ENCODE measurements at regions not wholly inside any gene's neighbourhood (a gene's known extent, or its start where the extent isn't known, plus 50 kb on each side); places are given as distances from the start of the nearest gene placed in this dataset.
"Not testable (repeated sequence)": the region's sequence is repeated elsewhere in the genome, so short reads cannot be mapped to it uniquely, and the experiment has no call there.

DNA sequence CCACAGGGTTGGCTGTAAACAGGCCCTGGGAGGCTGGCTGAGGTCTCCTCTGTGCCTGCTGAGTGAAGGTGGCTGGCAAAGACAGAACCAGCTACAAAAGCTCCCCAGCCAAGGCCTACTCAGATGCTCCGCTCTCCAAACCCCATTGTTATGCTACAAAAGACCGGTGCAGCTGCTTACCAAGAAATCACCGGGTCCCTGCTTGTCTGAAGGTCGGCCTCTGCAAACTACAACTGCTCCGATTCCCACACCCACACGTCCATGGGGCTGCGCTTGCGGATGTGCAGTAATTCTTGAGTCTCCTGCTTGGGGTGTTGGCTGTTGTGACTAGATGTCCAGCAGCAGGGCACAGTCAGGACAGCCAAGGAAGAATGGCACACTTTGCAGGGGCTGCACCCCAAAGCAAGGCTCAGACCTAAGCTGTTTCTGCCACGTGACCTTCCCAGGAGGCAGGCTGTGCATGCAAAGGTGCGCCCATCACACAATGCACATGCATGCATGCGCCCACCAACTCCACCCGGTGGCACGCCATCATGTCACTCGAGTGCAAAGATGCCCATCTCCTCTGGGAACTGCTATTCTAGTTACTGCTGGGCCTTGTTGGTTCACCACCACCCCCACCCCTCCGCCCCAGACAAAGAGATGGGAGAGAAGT, 97.8 kb downstream of the OAT start:
- no peak for DNase-seq (ENCODE audit: low spot score)
- Mint-ChIP-seq H3K9me3 (ENCODE audit: low read depth) (no peaks in the 10 kb centered on the region), H3K4me3 (ENCODE audit: unreplicated experiment) (no peak overlapping the region), H3K27ac (ENCODE audit: unreplicated experiment) (no peak overlapping the region), H3K4me1 (ENCODE audit: low read depth) (peaks cover 20% of the 10 kb centered on the region), H3K36me3 (ENCODE audit: low read depth) (no peaks in the 10 kb centered on the region), H3K27me3 (ENCODE audit: low read depth) (peaks cover 5% of the 10 kb centered on the region)
- no peak for TF ChIP-seq CTCF (IDR thresholded peaks at IDR 0.05)

- Mint-ChIP-seq H3K27me3 (ENCODE audit: low read depth) (peaks cover 2% of the 10 kb centered on the region), H3K4me1 (ENCODE audit: low read depth) (peaks cover 30% of the 10 kb centered on the region), H3K9me3 (ENCODE audit: low read depth) (no peaks in the 10 kb centered on the region), H3K36me3 (ENCODE audit: low read depth) (no peaks in the 10 kb centered on the region), H3K27ac (ENCODE audit: unreplicated experiment) (peak overlapping the region; percentile 85), H3K4me3 (ENCODE audit: unreplicated experiment) (no peak overlapping the region)
- TF ChIP-seq CTCF (IDR thresholded peaks at IDR 0.05), result no peak
- DNase-seq (ENCODE audit: low spot score), result peak; percentile 47
Observed at GRCh38 chr10:124319926-124320391, 98.8 kb downstream of the OAT start.

DNA sequence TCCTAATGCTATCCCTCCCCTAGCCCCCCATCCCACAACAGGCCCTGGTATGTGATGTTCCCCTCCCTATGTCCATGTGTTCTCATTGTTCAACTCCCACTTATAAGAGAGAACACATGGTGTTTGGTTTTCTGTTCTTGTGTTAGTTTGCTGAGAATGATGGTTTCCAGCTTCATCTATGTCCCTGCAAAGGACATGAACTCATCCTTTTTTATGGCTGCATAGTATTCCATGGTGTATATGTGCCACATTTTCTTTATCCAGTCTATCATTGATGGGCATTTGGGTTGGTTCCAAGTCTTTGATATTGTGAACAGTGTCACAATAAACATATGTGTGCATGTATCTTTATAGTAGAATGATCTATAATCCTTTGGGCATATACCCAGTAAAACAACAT, 99.2 kb downstream of the OAT start:
- not testable (repeated sequence) for H3K9me3 Mint-ChIP-seq (ENCODE audit: low read depth); H3K36me3 Mint-ChIP-seq (ENCODE audit: low read depth); H3K4me3 Mint-ChIP-seq (ENCODE audit: unreplicated experiment); DNase-seq (ENCODE audit: low spot score); H3K27me3 Mint-ChIP-seq (ENCODE audit: low read depth)
- H3K27ac Mint-ChIP-seq (ENCODE audit: unreplicated experiment), result peak overlapping the region; percentile 85
- H3K4me1 Mint-ChIP-seq (ENCODE audit: low read depth), result peaks cover 32% of the 10 kb centered on the region

GRCh38 chr10:124318811-124319210, 99.9 kb downstream of the OAT start:
- H3K27me3 Mint-ChIP-seq (ENCODE audit: low read depth), result no peaks in the 10 kb centered on the region
- TF ChIP-seq CTCF (IDR thresholded peaks at IDR 0.05), result no peak
- H3K4me3 Mint-ChIP-seq (ENCODE audit: unreplicated experiment), result no peak overlapping the region
- no peaks in the 10 kb centered on the region for H3K9me3 Mint-ChIP-seq (ENCODE audit: low read depth)
- no peaks in the 10 kb centered on the region for H3K36me3 Mint-ChIP-seq (ENCODE audit: low read depth)
- H3K4me1 Mint-ChIP-seq (ENCODE audit: low read depth), result peaks cover 32% of the 10 kb centered on the region
- no peak overlapping the region for H3K27ac Mint-ChIP-seq (ENCODE audit: unreplicated experiment)
- DNase-seq (ENCODE audit: low spot score), result peak; percentile 42

DNA sequence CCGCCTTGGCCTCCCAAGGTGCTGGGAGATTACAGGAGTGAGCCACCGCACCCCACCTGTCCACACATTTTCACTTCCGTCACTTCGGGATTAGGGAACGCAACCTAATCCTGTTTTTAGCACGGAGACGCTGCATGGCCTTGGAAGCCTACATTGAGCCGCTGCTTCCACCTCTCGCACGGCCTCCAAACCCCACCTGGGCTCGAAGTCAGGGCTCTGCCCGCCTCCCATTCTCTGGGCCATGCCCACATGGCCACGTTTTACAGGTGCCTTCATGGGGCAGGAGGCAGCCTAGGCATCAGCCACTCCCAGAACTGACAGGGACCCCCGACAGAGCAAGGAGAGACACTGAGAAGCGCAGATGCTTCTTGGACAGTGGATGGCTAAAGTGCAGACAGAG, 100.6 kb downstream of the OAT start:
- Mint-ChIP-seq H3K27me3 (ENCODE audit: low read depth) (no peaks in the 10 kb centered on the region), H3K27ac (ENCODE audit: unreplicated experiment) (no peak overlapping the region), H3K4me1 (ENCODE audit: low read depth) (peaks cover 32% of the 10 kb centered on the region), H3K9me3 (ENCODE audit: low read depth) (no peaks in the 10 kb centered on the region), H3K36me3 (ENCODE audit: low read depth) (no peaks in the 10 kb centered on the region), H3K4me3 (ENCODE audit: unreplicated experiment) (no peak overlapping the region)
- DNase-seq (ENCODE audit: low spot score), result peak; percentile 59
- TF ChIP-seq CTCF (IDR thresholded peaks at IDR 0.05), result no peak

DNA sequence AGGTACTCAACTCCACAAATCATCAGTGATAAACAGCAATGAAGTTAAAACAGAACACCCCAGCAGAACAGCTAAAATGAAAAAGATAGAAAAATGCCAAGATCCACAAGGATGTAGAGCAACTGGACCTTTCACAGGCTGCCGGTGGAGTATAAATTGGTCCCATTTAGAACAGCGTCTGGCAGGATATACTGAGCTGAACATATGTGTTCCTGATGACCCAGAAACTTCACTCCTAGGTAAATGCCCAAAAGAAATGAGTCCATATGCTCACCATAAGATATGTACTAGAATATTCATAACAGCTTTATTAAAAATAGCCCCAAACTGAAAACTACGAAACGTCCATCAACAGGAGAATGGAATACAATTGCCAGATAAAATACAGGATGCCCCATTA, 102.4 kb downstream of the OAT start:
- no peaks in the 10 kb centered on the region for H3K9me3 Mint-ChIP-seq (ENCODE audit: low read depth)
- peaks cover 26% of the 10 kb centered on the region for H3K4me1 Mint-ChIP-seq (ENCODE audit: low read depth)
- no peak overlapping the region for H3K27ac Mint-ChIP-seq (ENCODE audit: unreplicated experiment)
- no peak for DNase-seq (ENCODE audit: low spot score)
- no peaks in the 10 kb centered on the region for H3K27me3 Mint-ChIP-seq (ENCODE audit: low read depth)
- no peak overlapping the region for H3K4me3 Mint-ChIP-seq (ENCODE audit: unreplicated experiment)
- H3K36me3 Mint-ChIP-seq (ENCODE audit: low read depth), result no peaks in the 10 kb centered on the region
- TF ChIP-seq CTCF (IDR thresholded peaks at IDR 0.05), result no peak
